HEK293T (cell line): ENCODE measurements at regions not wholly inside any gene's neighbourhood (a gene's known extent, or its start where the extent isn't known, plus 50 kb on each side); places are given as distances from the start of the nearest gene placed in this dataset.

Source experiments
- ELF4 ChIP-seq: fragments of 450-650 bp; IDR thresholded peaks from 2 replicates; pipeline ENCODE4 v1.6.1; 2017; ENCODE audit warnings: antibody characterized with exemption
- PKNOX1 ChIP-seq: fragments of 450-650 bp; IDR thresholded peaks from 2 replicates; pipeline ENCODE4 v1.6.1; 2016
- SUZ12 ChIP-seq: fragments of 450-650 bp; IDR thresholded peaks from 2 replicates; pipeline ENCODE4 v1.6.1; 2016; ENCODE audit warnings: mild to moderate bottlenecking
- TARDBP ChIP-seq: fragments of 450-650 bp; IDR thresholded peaks from 2 replicates; pipeline ENCODE4 v1.6.1; 2016
- ZNF384 ChIP-seq: fragments of 450-650 bp; IDR thresholded peaks from 2 replicates; pipeline ENCODE4 v1.6.1; 2016

- no peak for TF ChIP-seq TARDBP
- no peak for TF ChIP-seq SUZ12
- no peak for TF ChIP-seq ELF4
- TF ChIP-seq ZNF384 = no peak
- no peak for TF ChIP-seq PKNOX1
Observed at GRCh38 chr9:99491408-99492158, 269.5 kb downstream of the SEC61B start.
